ENCODE measurements at regions not wholly inside any gene's neighbourhood (a gene's known extent, or its start where the extent isn't known, plus 50 kb on each side); places are given as distances from the start of the nearest gene placed in this dataset.

DNA sequence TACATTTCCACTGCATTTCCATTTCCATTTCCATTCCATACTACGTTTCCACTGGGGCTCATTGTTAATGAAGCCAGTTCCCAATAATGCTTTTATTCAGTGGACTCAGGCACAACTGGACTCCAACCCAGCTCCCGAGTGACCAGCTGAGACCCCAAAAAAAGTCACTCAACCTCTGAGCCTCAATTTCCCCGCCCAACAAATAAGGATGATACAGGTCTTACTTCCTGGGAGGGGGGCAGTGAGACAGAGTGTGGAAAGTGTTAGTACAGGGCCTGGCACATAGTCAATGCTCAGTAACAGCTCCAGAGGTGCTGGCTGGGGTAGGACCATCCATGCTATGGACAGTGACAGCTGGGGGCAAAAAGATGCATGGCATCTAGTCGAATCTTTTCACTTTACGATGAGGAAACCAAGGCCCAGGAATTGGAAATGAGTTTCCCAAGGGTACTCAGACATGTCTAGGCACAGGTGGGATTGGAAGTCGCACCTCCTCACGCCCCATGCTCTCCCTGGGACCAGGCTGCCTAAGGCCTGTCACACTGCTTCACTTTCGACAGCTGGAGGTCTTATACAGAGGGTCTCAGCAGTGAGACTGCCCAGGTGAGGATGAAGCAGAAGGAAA lies 226.5 kb downstream of the ANAPC1 start:
- TF ChIP-seq SIN3A (IDR thresholded peaks at IDR 0.05; ENCODE audit: borderline replicate concordance, insufficient read depth, low read length) = no peak
- TF ChIP-seq TAF1 (IDR thresholded peaks at IDR 0.05; ENCODE audit: borderline replicate concordance, insufficient read depth, low read length) = no peak
- no peak for TF ChIP-seq POLR2AphosphoS5 (IDR thresholded peaks at IDR 0.05; ENCODE audit: low read depth, low read length)

DNA sequence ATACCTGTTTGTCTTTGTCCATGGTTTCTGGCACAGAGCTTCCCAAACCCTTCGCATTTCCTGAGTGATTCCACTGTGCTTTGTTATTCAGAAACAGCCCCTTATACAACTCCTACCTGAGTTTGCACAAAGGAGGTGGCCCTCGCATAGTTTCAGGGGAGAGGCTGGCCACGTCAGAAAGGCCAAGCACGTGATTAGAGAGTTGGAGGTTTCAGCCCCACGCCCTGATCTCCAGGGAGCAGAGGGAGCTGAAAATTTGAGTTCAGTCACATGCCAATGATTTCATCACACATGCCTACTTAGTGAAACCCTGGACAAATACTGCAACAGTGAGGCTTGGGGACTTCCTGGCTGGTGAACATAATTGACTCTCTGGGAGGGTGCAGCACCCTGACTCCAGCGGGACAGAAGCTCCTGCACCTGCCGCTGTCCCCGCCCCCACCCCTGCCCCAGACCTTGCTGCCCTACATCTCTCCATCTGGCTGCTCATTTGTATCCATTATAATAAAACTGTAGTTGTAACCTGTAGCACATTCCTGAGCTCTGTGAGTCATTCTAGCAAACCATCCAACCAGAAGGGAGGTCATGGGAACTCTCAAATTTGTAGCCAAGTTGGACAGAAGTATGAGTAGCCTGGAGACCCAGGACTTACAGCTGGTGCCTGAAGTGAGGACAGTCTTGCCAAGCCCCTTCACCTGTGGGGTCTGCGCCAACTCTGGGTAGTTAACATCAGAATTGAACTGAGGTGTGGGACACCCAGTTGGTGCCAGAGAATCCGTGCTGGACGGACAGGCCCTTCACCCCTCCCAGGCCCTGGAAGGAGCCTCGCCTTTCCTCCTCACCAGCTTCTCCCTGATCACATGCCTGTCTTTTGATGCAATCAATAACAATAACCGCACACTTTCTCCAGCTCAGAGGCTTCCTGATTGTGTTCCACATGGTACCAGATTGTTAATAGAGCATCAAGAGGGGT lies 224.3 kb downstream of the ANAPC1 start:
- no peak for TF ChIP-seq TAF1 (IDR thresholded peaks at IDR 0.05; ENCODE audit: borderline replicate concordance, insufficient read depth, low read length)
- TF ChIP-seq, protein P1, sequence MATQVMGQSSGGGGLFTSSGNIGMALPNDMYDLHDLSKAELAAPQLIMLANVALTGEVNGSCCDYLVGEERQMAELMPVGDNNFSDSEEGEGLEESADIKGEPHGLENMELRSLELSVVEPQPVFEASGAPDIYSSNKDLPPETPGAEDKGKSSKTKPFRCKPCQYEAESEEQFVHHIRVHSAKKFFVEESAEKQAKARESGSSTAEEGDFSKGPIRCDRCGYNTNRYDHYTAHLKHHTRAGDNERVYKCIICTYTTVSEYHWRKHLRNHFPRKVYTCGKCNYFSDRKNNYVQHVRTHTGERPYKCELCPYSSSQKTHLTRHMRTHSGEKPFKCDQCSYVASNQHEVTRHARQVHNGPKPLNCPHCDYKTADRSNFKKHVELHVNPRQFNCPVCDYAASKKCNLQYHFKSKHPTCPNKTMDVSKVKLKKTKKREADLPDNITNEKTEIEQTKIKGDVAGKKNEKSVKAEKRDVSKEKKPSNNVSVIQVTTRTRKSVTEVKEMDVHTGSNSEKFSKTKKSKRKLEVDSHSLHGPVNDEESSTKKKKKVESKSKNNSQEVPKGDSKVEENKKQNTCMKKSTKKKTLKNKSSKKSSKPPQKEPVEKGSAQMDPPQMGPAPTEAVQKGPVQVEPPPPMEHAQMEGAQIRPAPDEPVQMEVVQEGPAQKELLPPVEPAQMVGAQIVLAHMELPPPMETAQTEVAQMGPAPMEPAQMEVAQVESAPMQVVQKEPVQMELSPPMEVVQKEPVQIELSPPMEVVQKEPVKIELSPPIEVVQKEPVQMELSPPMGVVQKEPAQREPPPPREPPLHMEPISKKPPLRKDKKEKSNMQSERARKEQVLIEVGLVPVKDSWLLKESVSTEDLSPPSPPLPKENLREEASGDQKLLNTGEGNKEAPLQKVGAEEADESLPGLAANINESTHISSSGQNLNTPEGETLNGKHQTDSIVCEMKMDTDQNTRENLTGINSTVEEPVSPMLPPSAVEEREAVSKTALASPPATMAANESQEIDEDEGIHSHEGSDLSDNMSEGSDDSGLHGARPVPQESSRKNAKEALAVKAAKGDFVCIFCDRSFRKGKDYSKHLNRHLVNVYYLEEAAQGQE (IDR thresholded peaks at IDR 0.05; ENCODE audit: insufficient read depth in 1 of 2, low read depth in 2 of 2, low read length in 2 of 2) = no peak
- no peak for TF ChIP-seq FOXP2 (optimal IDR thresholded peaks at IDR 0.05; ENCODE audit: borderline replicate concordance, extremely low read depth, extremely low read length, insufficient read depth)
- TF ChIP-seq SIN3A (IDR thresholded peaks at IDR 0.05; ENCODE audit: borderline replicate concordance, insufficient read depth, low read length) = no peak
- TF ChIP-seq POLR2AphosphoS5 (IDR thresholded peaks at IDR 0.05; ENCODE audit: low read depth, low read length) = no peak

DNA sequence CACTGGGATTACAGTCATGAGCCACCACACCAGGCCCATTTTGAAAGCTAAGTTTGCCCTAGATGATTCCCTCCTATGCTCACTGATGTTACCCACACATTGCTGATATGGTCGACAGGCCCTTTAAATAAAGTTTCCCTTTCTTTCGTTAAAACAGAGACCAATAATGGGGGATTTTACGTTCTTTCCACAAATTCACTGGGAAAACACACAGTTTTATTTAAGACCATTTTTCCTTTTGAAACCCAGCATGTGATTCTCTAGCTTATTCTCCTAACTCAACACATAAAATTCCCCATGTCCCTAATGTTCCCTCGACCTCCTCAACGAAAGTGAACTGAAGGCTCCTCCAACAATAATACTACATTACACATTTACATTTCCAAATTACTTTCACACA lies 223.2 kb downstream of the ANAPC1 start:
- TF ChIP-seq FOXP2 (optimal IDR thresholded peaks at IDR 0.05; ENCODE audit: borderline replicate concordance, extremely low read depth, extremely low read length, insufficient read depth) (no peak), POLR2AphosphoS5 (IDR thresholded peaks at IDR 0.05; ENCODE audit: low read depth, low read length) (no peak), TAF1 (IDR thresholded peaks at IDR 0.05; ENCODE audit: borderline replicate concordance, insufficient read depth, low read length) (no peak), SIN3A (IDR thresholded peaks at IDR 0.05; ENCODE audit: borderline replicate concordance, insufficient read depth, low read length) (no peak)
- TF ChIP-seq, protein P1 (IDR thresholded peaks at IDR 0.05; ENCODE audit: insufficient read depth in 1 of 2, low read depth in 2 of 2, low read length in 2 of 2) = no peak

DNA sequence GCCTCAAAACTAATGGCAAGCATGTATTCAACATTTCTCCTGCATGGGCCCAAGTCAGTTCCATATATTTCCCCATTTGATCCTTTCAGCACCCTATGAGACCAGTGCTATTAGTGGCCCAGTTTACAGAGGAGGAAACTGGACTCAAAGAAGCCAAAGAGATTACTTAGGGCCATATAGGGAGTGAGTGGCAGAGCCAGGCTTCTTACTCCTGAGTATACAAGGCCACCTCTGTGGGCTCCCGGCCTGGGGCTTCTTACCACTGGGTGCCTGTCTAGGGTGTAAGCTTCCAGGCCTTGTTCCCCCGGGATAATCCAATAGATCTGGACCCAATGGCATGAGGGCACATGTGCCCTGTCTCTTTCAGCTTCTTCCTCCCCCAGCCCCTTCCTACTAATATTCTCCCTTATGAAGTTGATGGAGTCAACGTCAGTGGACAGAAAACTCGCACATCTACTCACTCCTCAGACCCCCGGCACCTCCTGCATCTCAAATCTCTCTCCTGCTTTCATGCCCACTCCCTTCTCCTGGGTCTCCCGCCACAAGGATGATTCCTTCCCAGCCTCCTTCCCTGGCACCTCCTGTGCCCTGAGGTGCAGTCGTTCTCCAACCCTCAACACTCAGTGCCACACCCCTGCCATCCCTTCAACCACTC lies 222.6 kb downstream of the ANAPC1 start:
- TF ChIP-seq FOXP2 (optimal IDR thresholded peaks at IDR 0.05; ENCODE audit: borderline replicate concordance, extremely low read depth, extremely low read length, insufficient read depth) (no peak), TAF1 (IDR thresholded peaks at IDR 0.05; ENCODE audit: borderline replicate concordance, insufficient read depth, low read length) (no peak), SIN3A (IDR thresholded peaks at IDR 0.05; ENCODE audit: borderline replicate concordance, insufficient read depth, low read length) (no peak), POLR2AphosphoS5 (IDR thresholded peaks at IDR 0.05; ENCODE audit: low read depth, low read length) (no peak)
- TF ChIP-seq, protein P1 (IDR thresholded peaks at IDR 0.05; ENCODE audit: insufficient read depth in 1 of 2, low read depth in 2 of 2, low read length in 2 of 2) = no peak

DNA sequence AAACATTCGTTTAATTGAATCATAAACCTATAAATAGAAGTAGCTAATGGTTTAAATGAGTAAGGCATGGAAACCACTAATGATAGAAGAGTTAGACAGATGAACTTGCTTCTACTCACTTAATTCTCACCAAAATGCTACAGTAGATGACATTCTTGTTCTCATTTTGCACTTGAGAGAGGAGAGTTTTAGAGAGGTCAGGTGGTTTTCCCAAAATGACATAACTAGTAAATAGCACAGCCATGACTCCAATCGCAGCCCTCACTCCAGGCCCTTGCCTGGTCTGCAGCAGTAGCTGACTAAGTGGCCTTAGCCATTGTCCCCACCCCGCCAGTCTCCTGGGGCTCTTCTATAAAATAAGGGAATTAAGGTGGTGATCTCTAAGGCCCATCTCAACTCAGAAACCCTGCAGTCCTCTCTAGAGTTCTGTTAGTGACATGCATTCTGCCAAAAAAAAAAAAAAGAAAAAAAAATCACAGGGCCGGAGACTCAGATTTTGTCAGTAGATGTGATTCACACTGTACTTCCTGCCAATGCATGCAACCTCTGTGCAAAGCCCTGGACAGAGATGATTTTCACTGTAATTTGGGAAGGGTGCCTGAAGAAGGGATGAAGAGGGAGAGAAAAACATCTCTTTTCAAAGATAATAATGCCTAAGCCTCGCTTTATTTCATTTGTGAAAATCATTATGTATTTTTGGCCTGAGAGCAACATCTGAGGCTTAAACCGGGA lies 221.8 kb downstream of the ANAPC1 start:
- TF ChIP-seq FOXP2 (optimal IDR thresholded peaks at IDR 0.05; ENCODE audit: borderline replicate concordance, extremely low read depth, extremely low read length, insufficient read depth) (no peak), TAF1 (IDR thresholded peaks at IDR 0.05; ENCODE audit: borderline replicate concordance, insufficient read depth, low read length) (no peak), SIN3A (IDR thresholded peaks at IDR 0.05; ENCODE audit: borderline replicate concordance, insufficient read depth, low read length) (no peak), POLR2AphosphoS5 (IDR thresholded peaks at IDR 0.05; ENCODE audit: low read depth, low read length) (no peak)
- TF ChIP-seq, protein P1 (IDR thresholded peaks at IDR 0.05; ENCODE audit: insufficient read depth in 1 of 2, low read depth in 2 of 2, low read length in 2 of 2) = 0 out of 4 replicates have a peak, but pooled peaks of 1 of the 2 experiments have one; percentile 17

All from PFSK-1 (cell line).